OCI-LY7 (cell line): ENCODE measurements at regions not wholly inside any gene's neighbourhood (a gene's known extent, or its start where the extent isn't known, plus 50 kb on each side); places are given as distances from the start of the nearest gene placed in this dataset.
A peak's percentile ranks its signal among the peaks of the same experiment; 100 is the strongest.

Experiments
- BruUV-seq: library from RNA; stranded (reverse); fragments of 400-500 nt; replicated peaks from 2 replicates; lab custom pipeline; 2021; lab: Mats Ljungman, UMichigan
- CTCF ChIA-PET: fragments of 300-600 bp; sonication (Branson Sonifier 250); formaldehyde crosslinking; loops from one replicate; lab custom pipeline; 2022; ENCODE audit warnings: antibody characterized with exemption; ENCODE audit not compliant: unreplicated experiment; lab: Charles Lee
- POLR2A ChIA-PET: fragments of 300-600 bp; sonication (Branson Sonifier 250); formaldehyde crosslinking; loops from one replicate; lab custom pipeline; 2022; ENCODE audit warnings: antibody characterized with exemption; lab: Charles Lee
- DNase-seq: peaks from one replicate; pipeline ENCODE4 v3.0.0-alpha.2; 2015; ENCODE audit warnings: low spot score
- H2AFZ ChIP-seq: fragments of 200-600 bp; sonication (generic), shearing (Covaris generic); 2 replicates; pipeline ENCODE4 v1.6.1; 2014; ENCODE audit warnings: mild to moderate bottlenecking, antibody characterized with exemption, low read length, moderate library complexity
- H3K27ac ChIP-seq: fragments of 200-600 bp; sonication (generic); 2 replicates; pipeline ENCODE4 v1.5.1; 2014; ENCODE audit warnings: mixed run types, low read depth, mild to moderate bottlenecking, moderate library complexity, low read length, inconsistent platforms; ENCODE audit not compliant: poor library complexity, severe bottlenecking
- H3K36me3 ChIP-seq: fragments of 200-600 bp; sonication (generic); 2 replicates; pipeline ENCODE4 v1.6.1; 2014; ENCODE audit warnings: mild to moderate bottlenecking, antibody characterized with exemption, low read length, moderate library complexity, mixed read lengths; ENCODE audit not compliant: insufficient read depth
- H3K4me1 ChIP-seq: fragments of 200-600 bp; sonication (generic); 2 replicates; pipeline ENCODE4 v1.5.1; 2014; ENCODE audit warnings: mild to moderate bottlenecking, low read length; ENCODE audit not compliant: insufficient read depth, poor library complexity, severe bottlenecking
- H3K4me2 ChIP-seq: fragments of 200-600 bp; sonication (generic); 2 replicates; pipeline ENCODE4 v1.6.1; 2014; ENCODE audit warnings: mild to moderate bottlenecking, low read length
- H3K4me3 ChIP-seq: fragments of 200-600 bp; sonication (generic); 2 replicates; pipeline ENCODE4 v1.5.1; 2014; ENCODE audit warnings: mild to moderate bottlenecking, low read depth, low read length; ENCODE audit not compliant: poor library complexity, severe bottlenecking
- H3K79me2 ChIP-seq: fragments of 200-600 bp; sonication (generic); 2 replicates; pipeline ENCODE4 v1.6.1; 2016; ENCODE audit warnings: low read depth, mild to moderate bottlenecking, low read length, moderate library complexity, mixed read lengths; ENCODE audit not compliant: insufficient read depth
- H3K9me2 ChIP-seq: fragments of 200-600 bp; sonication (generic); 2 replicates; pipeline ENCODE4 v1.6.1; 2016; ENCODE audit warnings: mild to moderate bottlenecking, low read length, mixed read lengths; ENCODE audit not compliant: insufficient read depth
- H3K9me3 ChIP-seq: fragments of 200-600 bp; sonication (generic); 2 replicates; pipeline ENCODE4 v1.6.1; 2014; ENCODE audit warnings: mild to moderate bottlenecking, mixed run types, low read length, mixed read lengths
- H4K20me1 ChIP-seq: fragments of 200-600 bp; sonication (generic); 2 replicates; pipeline ENCODE4 v1.6.1; 2014; ENCODE audit warnings: mild to moderate bottlenecking, antibody characterized with exemption, low read length, moderate library complexity, mixed read lengths; ENCODE audit not compliant: insufficient read depth
- CTCF ChIP-seq: fragments of 200-600 bp; sonication (generic); conservative IDR thresholded peaks from 2 replicates; pipeline ENCODE4 v1.5.1; 2014; ENCODE audit warnings: mild to moderate bottlenecking, antibody characterized with exemption, low read length, moderate library complexity, mixed read lengths
- EZH2phosphoT487 ChIP-seq: fragments of 200-600 bp; sonication (generic); IDR thresholded peaks from 2 replicates; pipeline ENCODE4 v1.6.1; 2018; ENCODE audit warnings: low read depth, borderline replicate concordance, mild to moderate bottlenecking, mixed run types, antibody characterized with exemption, low read length, moderate library complexity, mixed read lengths
- intact Hi-C: fragments of 100-400 bp; cut with micrococcal nuclease; formaldehyde crosslinking; loops from one replicate; pipeline ENCODE4 v1.10.0; 2022; ENCODE audit not compliant: unreplicated experiment

GRCh38 chr5:50328193-50328729, 112.8 kb downstream of the EMB start:
- H3K9me3 ChIP-seq: no peaks in the 10 kb centered on the region
- intact Hi-C loops: loop anchor here (5.0 to 10.0 kb wide), 2 partner anchors 63 to 184 kb away; no protein-coding TSS in a partner anchor
- no peaks in the 10 kb centered on the region for H3K9me2 ChIP-seq
- CTCF ChIA-PET: no interaction called here
- no TSS peak for BruUV-seq
- no peaks in the 10 kb centered on the region for H3K36me3 ChIP-seq
- no peaks in the 10 kb centered on the region for H3K79me2 ChIP-seq
- no peak for DNase-seq
- H3K4me3 ChIP-seq: no peak overlapping the region
- H3K4me1 ChIP-seq: no peaks in the 10 kb centered on the region
- POLR2A ChIA-PET: no interaction called here
- TF ChIP-seq CTCF: no peak
- no peak for TF ChIP-seq EZH2phosphoT487
- H2AFZ ChIP-seq: no peak overlapping the region
- no peak overlapping the region for H3K4me2 ChIP-seq
- no peaks in the 10 kb centered on the region for H4K20me1 ChIP-seq
- H3K27ac ChIP-seq: no peak overlapping the region

- POLR2A ChIA-PET: interaction anchor here (0.6 kb wide), 1 partner anchor 9 kb away, joined by 3 read pairs; no protein-coding TSS in a partner anchor
- H3K4me1 ChIP-seq: no peaks in the 10 kb centered on the region
- no peak overlapping the region for H3K4me2 ChIP-seq
- H3K4me3 ChIP-seq: no peak overlapping the region
- no peaks in the 10 kb centered on the region for H4K20me1 ChIP-seq
- peak; percentile 68 for DNase-seq
- H3K27ac ChIP-seq: no peak overlapping the region
- H3K79me2 ChIP-seq: no peaks in the 10 kb centered on the region
- H3K9me3 ChIP-seq: no peaks in the 10 kb centered on the region
- no peaks in the 10 kb centered on the region for H3K9me2 ChIP-seq
- no TSS peak for BruUV-seq
- intact Hi-C loops: loop anchor here (5.0 to 10.0 kb wide), 2 partner anchors 61 to 187 kb away; no protein-coding TSS in a partner anchor
- CTCF ChIA-PET: no interaction called here
- no peak overlapping the region for H2AFZ ChIP-seq
- no peaks in the 10 kb centered on the region for H3K36me3 ChIP-seq
- TF ChIP-seq CTCF (peak; percentile 100), EZH2phosphoT487 (no peak)
These were observed 115.8 kb downstream of the EMB start for GRCh38 chr5:50325237-50325832.

GRCh38 chr5:50320131-50320749, 120.8 kb downstream of the EMB start:
- Histone ChIP-seq H3K9me3 (no peaks in the 10 kb centered on the region), H3K27ac (no peak overlapping the region), H3K79me2 (no peaks in the 10 kb centered on the region), H3K4me1 (peaks cover 7% of the 10 kb centered on the region), H2AFZ (peak overlapping the region; percentile 14; the same call in 1 of the 2 replicates), H4K20me1 (no peaks in the 10 kb centered on the region), H3K4me3 (no peak overlapping the region), H3K4me2 (no peak overlapping the region), H3K36me3 (no peaks in the 10 kb centered on the region), H3K9me2 (no peaks in the 10 kb centered on the region)
- TF ChIP-seq CTCF (peak; percentile 95), EZH2phosphoT487 (no peak)
- DNase-seq: peak; percentile 44
- ChIA-PET CTCF (no interaction called here), POLR2A (interaction anchor here (0.9 to 1.7 kb wide), 3 partner anchors 17 to 37 kb away, joined by 4 to 5 read pairs (median 5); no protein-coding TSS in a partner anchor)
- no TSS peak for BruUV-seq
- intact Hi-C loops: loop anchor here (10.0 kb wide), 1 partner anchor 55 kb away; no protein-coding TSS in a partner anchor
